H1 (cell line): ENCODE measurements at regions not wholly inside any gene's neighbourhood (a gene's known extent, or its start where the extent isn't known, plus 50 kb on each side); places are given as distances from the start of the nearest gene placed in this dataset.

Experiments
- BACH1 ChIP-seq: IDR thresholded peaks from 2 replicates; pipeline ENCODE4 v1.6.1; 2012; ENCODE audit warnings: low read length, improper control_type of control experiment
- BCL11A ChIP-seq, 2 experiments: IDR thresholded peaks; one replicate each; pipeline ENCODE4 v1.6.1; 2011; ENCODE audit warnings: low read depth in 2 of 2, low read length in 2 of 2, mild to moderate bottlenecking in 2 of 2
- GABPA ChIP-seq: IDR thresholded peaks from 2 replicates; pipeline ENCODE4 v1.6.1; 2011; ENCODE audit warnings: mild to moderate bottlenecking, low read length, moderate library complexity, borderline replicate concordance; ENCODE audit not compliant: insufficient read depth
- JUND ChIP-seq: IDR thresholded peaks from 2 replicates; pipeline ENCODE4 v1.6.1; 2011; ENCODE audit warnings: mild to moderate bottlenecking, improper control_type of control experiment, low read length
- NRF1 ChIP-seq: IDR thresholded peaks from 2 replicates; pipeline ENCODE4 v1.6.1; 2011; ENCODE audit warnings: mild to moderate bottlenecking, low read depth, low read length, improper control_type of control experiment
- PHF8 ChIP-seq: fragments of 200-600 bp; sonication (generic); conservative IDR thresholded peaks from 2 replicates; pipeline ENCODE4 v1.7.1; 2012; ENCODE audit warnings: low read depth, mild to moderate bottlenecking, inconsistent platforms, low read length, moderate library complexity
- SIN3A ChIP-seq, 2 experiments: IDR thresholded peaks in 1 of 2; conservative IDR thresholded peaks in 1 of 2; 2 replicates each; pipeline ENCODE4 v1.6.1; 2011 to 2012; ENCODE audit warnings: low read length in 2 of 2, improper control_type of control experiment in 1 of 2, low read depth in 1 of 2, mild to moderate bottlenecking in 1 of 2
- SP4 ChIP-seq: IDR thresholded peaks from 2 replicates; pipeline ENCODE4 v1.6.1; 2012; ENCODE audit warnings: low read length, inconsistent platforms
- TF ChIP-seq, protein P1 (sequence below): IDR thresholded peaks from 2 replicates; pipeline ENCODE4 v1.6.1; 2012; ENCODE audit warnings: inconsistent platforms

DNA sequence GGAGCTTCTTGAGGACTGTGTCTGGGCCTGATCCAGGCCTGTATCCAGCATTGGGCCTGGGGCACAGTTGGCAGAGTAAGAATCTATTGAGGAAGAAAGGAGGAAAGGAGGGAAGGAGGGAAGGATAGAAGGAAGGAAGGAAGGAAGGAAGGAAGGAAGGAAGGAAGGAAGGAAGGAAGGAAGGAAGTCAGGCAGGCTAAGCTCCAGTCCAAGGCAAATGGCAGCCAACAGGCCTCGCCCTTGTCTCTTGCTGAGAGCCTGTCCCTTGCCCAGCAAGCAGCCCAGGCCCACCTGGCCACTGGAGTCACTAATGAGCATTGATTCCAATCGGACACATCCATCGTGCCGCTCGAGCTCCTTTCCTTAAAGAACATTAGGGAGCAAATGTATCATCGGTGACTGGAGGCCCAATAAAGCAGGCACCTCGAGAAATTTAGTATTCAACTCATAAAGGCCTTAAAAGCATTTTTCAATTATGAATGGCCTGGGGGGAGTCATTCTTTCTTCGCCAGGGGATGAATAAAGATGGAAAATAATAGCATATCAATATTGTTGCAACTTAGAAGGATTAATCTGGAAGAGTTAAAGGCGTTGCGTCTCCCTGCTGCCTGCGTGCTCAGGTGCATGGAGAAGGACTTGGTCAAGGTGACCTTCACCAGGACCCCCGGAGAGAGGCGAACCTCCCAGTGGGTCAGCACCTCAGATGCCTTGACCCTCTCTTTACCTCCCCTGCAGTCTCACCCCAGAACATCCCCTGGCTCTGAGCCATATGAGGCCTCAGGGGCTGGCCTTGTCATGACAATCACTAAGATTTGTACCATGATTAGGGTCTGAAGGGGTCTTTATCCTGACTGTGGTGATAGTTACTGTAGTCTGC lies 144.5 kb upstream of the RUNX3 start (continued):
- no peak for TF ChIP-seq GABPA
- TF ChIP-seq BCL11A (IDR thresholded peaks at IDR 0.05; ENCODE audit: low read depth in 2 of 2, low read length in 2 of 2), result no peak
- no peak for TF ChIP-seq BACH1
- TF ChIP-seq SIN3A (conservative IDR thresholded peaks at IDR 0.05 in 1 of 2, IDR thresholded peaks at IDR 0.05 in 1 of 2; ENCODE audit: low read depth in 1 of 2, low read length in 2 of 2), result no peak
- TF ChIP-seq SP4, result no peak
- TF ChIP-seq PHF8, result no peak
- TF ChIP-seq, protein P1, sequence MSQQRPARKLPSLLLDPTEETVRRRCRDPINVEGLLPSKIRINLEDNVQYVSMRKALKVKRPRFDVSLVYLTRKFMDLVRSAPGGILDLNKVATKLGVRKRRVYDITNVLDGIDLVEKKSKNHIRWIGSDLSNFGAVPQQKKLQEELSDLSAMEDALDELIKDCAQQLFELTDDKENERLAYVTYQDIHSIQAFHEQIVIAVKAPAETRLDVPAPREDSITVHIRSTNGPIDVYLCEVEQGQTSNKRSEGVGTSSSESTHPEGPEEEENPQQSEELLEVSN, result no peak
- no peak for TF ChIP-seq JUND
- TF ChIP-seq NRF1, result no peak
- TF ChIP-seq, all 59 proteins: peak for 0
